Endothelial cell of umbilical vein (primary cell): ENCODE measurements at regions not wholly inside any gene's neighbourhood (a gene's known extent, or its start where the extent isn't known, plus 50 kb on each side); places are given as distances from the start of the nearest gene placed in this dataset.

Experiments
- POLR2A ChIP-seq: IDR thresholded peaks from 2 replicates; pipeline ENCODE4 v1.6.1; 2012; ENCODE audit warnings: low read depth, mild to moderate bottlenecking, control low read depth, low read length
- TF ChIP-seq, protein P1 (sequence below), 2 donors: IDR thresholded peaks; 1 replicate in 1 of 2; 2 replicates in 1 of 2; pipeline ENCODE4 v1.5.1; 2011; ENCODE audit warnings: low read length in 2 of 2, mild to moderate bottlenecking in 2 of 2, moderate library complexity in 2 of 2, control low read depth in 1 of 2, inconsistent platforms in 1 of 2, low read depth in 1 of 2; ENCODE audit not compliant: insufficient read depth in 1 of 2; ENCODE audit errors: extremely low read depth in 1 of 2

DNA sequence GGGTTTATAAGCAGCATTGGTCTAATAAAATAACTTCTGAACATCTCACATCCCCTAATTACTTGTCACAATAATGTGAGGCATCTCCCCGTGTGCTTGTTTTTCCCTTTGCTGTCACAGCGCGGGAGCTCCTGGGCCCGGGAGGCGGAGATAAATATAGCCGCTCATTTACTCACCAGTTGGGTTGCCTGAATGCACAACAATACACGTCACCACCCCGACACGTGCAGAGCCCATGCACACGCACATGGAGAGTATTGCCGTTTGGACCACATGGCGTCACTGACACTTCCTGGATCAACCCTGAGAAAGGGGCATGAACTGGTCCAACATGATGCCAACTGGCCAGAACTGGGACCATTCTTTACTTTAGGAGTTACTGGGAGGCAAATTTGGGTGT, 76.2 kb downstream of the MRPL46 start:
- TF ChIP-seq, protein P1, sequence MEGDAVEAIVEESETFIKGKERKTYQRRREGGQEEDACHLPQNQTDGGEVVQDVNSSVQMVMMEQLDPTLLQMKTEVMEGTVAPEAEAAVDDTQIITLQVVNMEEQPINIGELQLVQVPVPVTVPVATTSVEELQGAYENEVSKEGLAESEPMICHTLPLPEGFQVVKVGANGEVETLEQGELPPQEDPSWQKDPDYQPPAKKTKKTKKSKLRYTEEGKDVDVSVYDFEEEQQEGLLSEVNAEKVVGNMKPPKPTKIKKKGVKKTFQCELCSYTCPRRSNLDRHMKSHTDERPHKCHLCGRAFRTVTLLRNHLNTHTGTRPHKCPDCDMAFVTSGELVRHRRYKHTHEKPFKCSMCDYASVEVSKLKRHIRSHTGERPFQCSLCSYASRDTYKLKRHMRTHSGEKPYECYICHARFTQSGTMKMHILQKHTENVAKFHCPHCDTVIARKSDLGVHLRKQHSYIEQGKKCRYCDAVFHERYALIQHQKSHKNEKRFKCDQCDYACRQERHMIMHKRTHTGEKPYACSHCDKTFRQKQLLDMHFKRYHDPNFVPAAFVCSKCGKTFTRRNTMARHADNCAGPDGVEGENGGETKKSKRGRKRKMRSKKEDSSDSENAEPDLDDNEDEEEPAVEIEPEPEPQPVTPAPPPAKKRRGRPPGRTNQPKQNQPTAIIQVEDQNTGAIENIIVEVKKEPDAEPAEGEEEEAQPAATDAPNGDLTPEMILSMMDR (IDR thresholded peaks at IDR 0.05; ENCODE audit: extremely low read depth in 1 of 2, insufficient read depth in 1 of 2, low read depth in 1 of 2, low read length in 2 of 2): no peak
- TF ChIP-seq POLR2A: no peak
